ENCODE measurements at regions not wholly inside any gene's neighbourhood (a gene's known extent, or its start where the extent isn't known, plus 50 kb on each side); places are given as distances from the start of the nearest gene placed in this dataset.

DNA sequence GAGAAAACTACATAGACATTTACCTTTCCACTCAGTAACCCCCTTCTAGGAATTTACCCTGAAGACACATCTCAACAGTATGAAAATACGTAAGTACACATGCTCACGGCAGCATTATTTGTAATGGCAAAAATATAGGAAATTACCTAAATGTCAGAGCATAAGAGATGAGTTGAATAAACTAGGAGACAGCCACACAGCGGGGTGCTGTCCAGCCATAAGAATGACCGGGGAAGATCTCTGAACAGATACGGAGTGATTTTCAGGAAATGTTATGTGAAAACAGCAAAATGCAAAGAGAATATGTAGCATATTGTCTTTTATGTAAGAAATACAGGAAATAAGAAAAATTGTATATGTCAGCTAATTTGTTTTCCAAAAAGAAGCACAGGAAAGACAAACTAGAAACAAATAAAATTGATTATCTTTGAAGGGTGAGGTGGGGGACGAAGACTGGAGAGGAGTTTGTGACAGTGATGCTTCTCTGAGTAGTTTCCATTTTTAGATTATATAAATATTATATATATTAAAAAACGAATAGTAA is 195.4 kb downstream of the HAUS1 start:
- H3K4me1 Mint-ChIP-seq: no peaks in the 10 kb centered on the region
- no peak overlapping the region for H3K4me3 Mint-ChIP-seq
- DNase-seq (no peak), ATAC-seq (replicated peaks) (no peak)
- H3K27me3 Mint-ChIP-seq: peaks cover 15 to 30% of the 10 kb centered on the region in 2 donors
- H3K9me3 Mint-ChIP-seq: peaks cover 0 to 3% of the 10 kb centered on the region in 2 donors
- H3K27ac Mint-ChIP-seq: no peak overlapping the region
- H3K36me3 Mint-ChIP-seq: no peaks in the 10 kb centered on the region

DNA sequence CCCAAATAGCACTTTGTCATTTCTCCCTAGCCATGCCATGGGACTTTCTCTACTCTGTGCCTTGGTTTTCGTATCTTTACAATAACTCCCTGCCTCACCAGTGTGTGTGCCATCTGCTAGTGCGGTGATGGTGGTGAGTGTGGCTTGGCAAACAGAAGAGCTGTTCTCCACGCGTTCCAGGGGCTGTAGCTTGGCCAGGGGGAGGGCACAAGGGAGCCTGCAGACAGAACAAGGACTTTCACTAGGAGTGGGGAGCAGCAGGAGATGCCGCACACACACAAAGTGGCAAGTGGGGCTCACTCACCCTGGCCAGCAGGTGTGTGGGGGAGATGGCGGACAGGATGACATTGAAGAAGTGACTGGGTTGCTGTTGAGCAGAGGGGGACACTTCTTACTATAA is 196.9 kb downstream of the HAUS1 start:
- Mint-ChIP-seq H3K27ac (no peak overlapping the region), H3K4me1 (no peaks in the 10 kb centered on the region), H3K27me3 (peaks cover 15 to 30% of the 10 kb centered on the region in 2 donors), H3K4me3 (no peak overlapping the region), H3K9me3 (peaks cover 1 to 4% of the 10 kb centered on the region in 2 donors), H3K36me3 (no peaks in the 10 kb centered on the region)
- ATAC-seq (replicated peaks): no peak
- no peak for DNase-seq

DNA sequence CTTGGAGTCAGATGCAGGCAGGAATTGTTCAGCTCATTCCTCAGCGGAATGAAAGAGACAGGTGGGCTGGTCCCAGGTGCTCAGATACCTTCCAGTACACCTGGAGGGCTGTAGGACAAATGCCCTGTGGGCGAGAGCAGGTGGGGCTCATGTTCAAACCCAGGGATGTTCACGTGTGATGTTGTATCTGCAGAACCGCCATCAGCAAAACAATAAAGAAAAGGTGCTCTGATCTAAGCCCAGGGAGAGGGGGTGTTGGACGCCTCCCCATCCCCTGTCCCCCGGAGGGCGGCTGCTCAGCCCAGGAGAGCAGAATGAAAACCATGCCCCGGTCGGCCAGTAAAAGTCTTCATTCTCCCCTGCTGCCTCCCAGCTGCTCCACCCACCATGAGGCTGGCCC is 197.4 kb downstream of the HAUS1 start:
- Mint-ChIP-seq H3K9me3 (peaks cover 1 to 9% of the 10 kb centered on the region in 2 donors), H3K27me3 (peaks cover 15 to 33% of the 10 kb centered on the region in 2 donors), H3K4me1 (no peaks in the 10 kb centered on the region), H3K27ac (no peak overlapping the region), H3K36me3 (peaks cover 2 to 3% of the 10 kb centered on the region in 2 donors), H3K4me3 (no peak overlapping the region)
- ATAC-seq (replicated peaks): no peak
- DNase-seq: no peak

DNA sequence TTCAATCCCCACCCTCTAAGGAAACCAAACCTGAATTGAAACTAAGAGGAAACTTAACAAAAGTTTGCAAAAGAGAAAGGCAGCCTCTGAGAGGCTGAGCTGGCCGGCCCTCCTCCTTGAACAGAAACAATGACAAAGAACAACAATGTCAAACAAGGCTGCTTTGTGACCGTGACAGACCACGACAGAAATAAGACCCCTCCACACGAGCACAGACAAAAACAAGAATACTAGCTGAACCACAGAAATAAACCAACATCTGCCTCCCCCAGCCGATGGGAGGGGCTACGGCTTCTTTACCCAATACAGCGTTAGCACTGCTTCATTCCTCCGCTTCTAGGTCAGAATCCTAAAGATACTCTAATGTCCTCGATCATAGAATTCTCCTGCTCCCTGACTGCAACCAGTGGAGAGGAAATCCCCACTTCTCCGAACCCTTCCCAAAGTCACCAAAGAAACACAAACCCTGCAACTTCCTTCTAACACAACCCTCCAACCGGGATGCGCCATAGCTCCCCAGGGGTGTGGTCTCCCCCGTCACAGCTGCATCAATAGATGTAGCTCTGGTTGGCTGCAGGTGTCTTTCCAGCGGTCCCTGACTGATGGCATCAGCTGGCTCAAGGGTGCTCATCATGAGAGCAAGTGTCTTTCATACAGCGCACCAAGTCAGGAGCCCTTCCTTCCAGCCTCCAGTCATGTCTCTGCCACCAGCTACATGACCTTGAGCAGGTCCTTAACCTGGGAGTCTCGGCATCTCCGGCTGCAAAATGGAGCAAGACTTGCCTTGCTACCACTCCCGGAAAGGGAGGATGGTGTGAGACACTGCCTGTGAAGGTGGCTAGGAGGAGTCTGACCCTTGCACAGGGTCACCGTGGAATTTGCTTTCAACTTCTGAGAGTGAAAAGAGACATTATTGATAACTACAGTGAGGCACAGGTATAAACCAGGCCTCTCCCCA is 198.6 kb downstream of the HAUS1 start:
- Mint-ChIP-seq H3K27ac (peak overlapping the region; percentile 47), H3K9me3 (peaks cover 4 to 14% of the 10 kb centered on the region in 2 donors), H3K27me3 (peaks cover 15 to 33% of the 10 kb centered on the region in 2 donors), H3K4me1 (no peaks in the 10 kb centered on the region), H3K4me3 (no peak overlapping the region), H3K36me3 (peaks cover 2 to 3% of the 10 kb centered on the region in 2 donors)
- no peak for DNase-seq
- ATAC-seq (replicated peaks): no peak

DNA sequence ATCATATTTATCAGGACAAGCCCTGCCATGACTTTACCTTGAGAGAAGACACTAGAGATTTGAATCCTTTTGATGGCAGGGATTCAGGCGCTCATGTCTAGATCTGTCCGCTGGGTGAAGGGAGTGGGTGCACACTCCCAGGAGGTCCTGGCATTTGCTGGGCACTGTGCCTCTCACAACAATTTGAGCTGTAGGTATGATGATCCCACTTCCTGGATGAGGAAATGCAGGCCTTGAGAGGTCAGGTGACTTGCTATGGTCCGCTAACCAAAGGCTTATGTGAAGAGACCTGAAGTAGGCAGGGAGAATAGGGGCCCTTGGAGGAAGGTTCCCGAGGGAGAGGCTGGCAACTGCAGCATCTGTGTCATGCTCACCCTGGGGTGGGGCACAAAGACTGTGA is 206.1 kb downstream of the HAUS1 start:
- H3K36me3 Mint-ChIP-seq: peaks cover 2 to 3% of the 10 kb centered on the region in 2 donors
- no peaks in the 10 kb centered on the region for H3K4me1 Mint-ChIP-seq
- H3K27ac Mint-ChIP-seq: no peak overlapping the region
- peaks cover 4 to 11% of the 10 kb centered on the region in 2 donors for H3K9me3 Mint-ChIP-seq
- no peak overlapping the region for H3K4me3 Mint-ChIP-seq
- H3K27me3 Mint-ChIP-seq: peaks cover 0 to 8% of the 10 kb centered on the region in 2 donors
- ATAC-seq (replicated peaks): no peak
- DNase-seq: no peak

DNA sequence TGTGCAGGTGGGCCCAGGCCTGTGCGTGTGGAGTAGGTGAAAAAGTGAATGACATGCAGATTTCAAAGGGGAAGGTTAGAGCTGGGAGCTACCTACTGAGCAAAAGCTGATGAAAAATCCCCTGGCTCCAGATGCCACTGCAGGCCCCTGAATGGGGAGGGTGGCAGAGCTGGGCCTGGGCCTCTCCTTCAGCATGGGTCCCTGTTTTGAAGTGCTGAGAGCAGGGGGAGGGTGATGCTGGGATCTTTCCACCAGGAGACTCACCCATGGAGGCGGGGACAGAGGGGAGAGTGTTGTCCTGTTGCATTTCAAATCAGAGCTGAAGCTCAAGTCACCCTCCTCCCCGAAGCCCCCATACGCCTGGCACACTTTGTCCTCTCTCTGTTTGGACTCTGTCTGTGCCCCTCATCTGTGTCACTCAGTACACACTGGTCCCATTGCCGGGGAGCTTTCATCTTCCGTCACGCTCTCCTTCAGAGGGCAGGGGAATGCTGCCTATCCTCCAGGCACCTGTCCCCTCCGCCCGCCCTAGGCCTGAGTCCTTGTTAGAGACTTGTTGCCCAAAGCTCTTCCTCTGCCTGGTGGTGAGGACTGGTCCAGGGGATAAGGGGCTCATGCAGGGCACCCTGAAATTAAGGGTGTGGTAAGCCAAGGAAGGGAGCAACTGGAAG is 206.6 kb downstream of the HAUS1 start:
- H3K27ac Mint-ChIP-seq: no peak overlapping the region
- no peak for DNase-seq
- H3K4me3 Mint-ChIP-seq: no peak overlapping the region
- peaks cover 0 to 8% of the 10 kb centered on the region in 2 donors for H3K27me3 Mint-ChIP-seq
- H3K36me3 Mint-ChIP-seq: peaks cover 2 to 3% of the 10 kb centered on the region in 2 donors
- no peaks in the 10 kb centered on the region for H3K4me1 Mint-ChIP-seq
- ATAC-seq (replicated peaks): no peak
- H3K9me3 Mint-ChIP-seq: peaks cover 4 to 11% of the 10 kb centered on the region in 2 donors

DNA sequence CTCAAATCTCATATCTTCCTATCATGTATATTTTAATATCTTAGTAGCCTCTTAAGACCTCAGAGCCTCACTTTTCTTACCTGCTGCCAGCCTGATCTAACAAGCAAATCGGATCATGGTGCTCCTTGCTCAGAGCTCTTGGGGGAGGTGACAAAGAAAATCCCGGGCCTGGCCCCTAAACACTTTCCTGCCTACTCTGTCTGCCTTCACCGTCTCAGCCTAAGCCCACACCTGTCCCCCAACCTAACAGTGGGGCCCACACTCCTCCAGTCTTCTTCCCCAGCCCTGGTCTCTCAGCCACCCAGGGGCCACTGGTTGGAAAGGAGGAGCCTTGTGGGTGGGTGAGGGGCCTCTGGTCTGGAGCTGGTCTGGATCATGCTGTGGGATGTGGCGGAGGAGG is 207.3 kb downstream of the HAUS1 start:
- DNase-seq (no peak), ATAC-seq (replicated peaks) (no peak)
- Mint-ChIP-seq H3K4me3 (no peak overlapping the region), H3K27me3 (peaks cover 0 to 5% of the 10 kb centered on the region in 2 donors), H3K9me3 (peaks cover 3 to 5% of the 10 kb centered on the region in 2 donors), H3K27ac (no peak overlapping the region), H3K36me3 (no peaks in the 10 kb centered on the region), H3K4me1 (no peaks in the 10 kb centered on the region)

DNA sequence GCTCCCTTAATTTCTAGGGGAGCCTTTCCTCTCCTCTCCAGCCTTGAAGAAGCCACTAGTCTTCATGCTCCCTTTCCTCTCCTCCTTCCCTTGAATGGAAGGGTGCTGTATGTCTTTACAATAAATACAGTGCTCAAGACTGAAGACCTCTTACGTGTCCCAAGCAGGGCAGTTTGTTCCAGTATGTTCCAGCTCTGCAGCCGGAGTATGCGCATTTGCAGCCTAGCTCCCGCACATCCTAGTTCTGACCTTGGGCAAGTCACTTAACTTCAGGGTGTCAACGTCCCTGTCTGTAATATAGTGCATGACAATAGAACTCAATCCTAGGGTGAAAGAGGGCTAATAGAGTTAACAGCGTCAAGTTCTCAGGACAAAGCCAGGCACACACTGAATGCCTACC is 208.0 kb downstream of the HAUS1 start:
- ATAC-seq (replicated peaks) (no peak), DNase-seq (no peak)
- H3K27ac Mint-ChIP-seq: no peak overlapping the region
- H3K9me3 Mint-ChIP-seq: peaks cover 3 to 5% of the 10 kb centered on the region in 2 donors
- no peak overlapping the region for H3K4me3 Mint-ChIP-seq
- no peaks in the 10 kb centered on the region for H3K4me1 Mint-ChIP-seq
- no peaks in the 10 kb centered on the region for H3K36me3 Mint-ChIP-seq
- H3K27me3 Mint-ChIP-seq: peaks cover 0 to 4% of the 10 kb centered on the region in 2 donors

DNA sequence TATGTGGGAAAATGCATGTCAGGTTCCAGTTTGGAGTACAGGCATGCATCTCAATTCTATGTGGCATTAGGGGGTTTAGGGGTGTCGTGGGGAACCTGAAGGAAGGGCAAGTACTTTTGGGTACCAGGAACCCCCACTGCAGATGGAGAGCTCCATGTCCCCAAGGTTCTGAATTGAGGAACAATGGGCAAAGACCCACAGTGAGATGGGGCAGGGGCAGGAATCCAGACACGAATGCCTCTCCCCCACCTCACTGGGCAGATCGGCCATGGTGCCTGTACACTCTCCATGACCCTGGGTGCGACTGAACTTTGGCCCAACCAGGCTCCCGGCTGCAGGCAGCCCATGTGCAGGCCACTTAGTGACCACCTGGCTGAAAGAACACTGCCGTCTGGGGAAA is 209.3 kb downstream of the HAUS1 start:
- Mint-ChIP-seq H3K4me1 (no peaks in the 10 kb centered on the region), H3K27me3 (peaks cover 0 to 1% of the 10 kb centered on the region in 2 donors), H3K4me3 (no peak overlapping the region), H3K36me3 (no peaks in the 10 kb centered on the region), H3K27ac (no peak overlapping the region), H3K9me3 (no peaks in the 10 kb centered on the region)
- ATAC-seq (replicated peaks) (no peak), DNase-seq (no peak)

DNA sequence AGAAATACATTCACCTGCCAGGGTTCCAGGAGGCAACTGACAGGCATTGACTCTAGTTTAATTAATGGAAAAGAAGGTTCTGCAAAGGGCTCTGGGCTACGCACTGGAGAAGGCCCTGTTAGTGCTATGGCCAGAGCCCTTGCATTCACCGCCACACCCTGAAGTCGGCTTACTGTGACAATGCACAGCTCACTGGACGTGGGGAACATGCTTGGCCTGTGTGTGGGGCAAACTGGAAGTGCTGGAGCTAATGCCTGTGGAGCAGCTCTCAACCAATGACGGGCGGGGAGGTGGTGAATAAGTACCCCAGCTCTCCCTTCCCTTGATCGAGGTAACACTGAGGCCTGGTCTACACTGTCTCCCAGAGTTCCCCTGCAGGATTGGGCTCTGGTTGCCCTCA is 209.8 kb downstream of the HAUS1 start:
- Mint-ChIP-seq H3K27ac (no peak overlapping the region), H3K4me1 (no peaks in the 10 kb centered on the region), H3K36me3 (no peaks in the 10 kb centered on the region), H3K27me3 (no peaks in the 10 kb centered on the region), H3K9me3 (no peaks in the 10 kb centered on the region), H3K4me3 (no peak overlapping the region)
- DNase-seq (no peak), ATAC-seq (replicated peaks) (no peak)

DNA sequence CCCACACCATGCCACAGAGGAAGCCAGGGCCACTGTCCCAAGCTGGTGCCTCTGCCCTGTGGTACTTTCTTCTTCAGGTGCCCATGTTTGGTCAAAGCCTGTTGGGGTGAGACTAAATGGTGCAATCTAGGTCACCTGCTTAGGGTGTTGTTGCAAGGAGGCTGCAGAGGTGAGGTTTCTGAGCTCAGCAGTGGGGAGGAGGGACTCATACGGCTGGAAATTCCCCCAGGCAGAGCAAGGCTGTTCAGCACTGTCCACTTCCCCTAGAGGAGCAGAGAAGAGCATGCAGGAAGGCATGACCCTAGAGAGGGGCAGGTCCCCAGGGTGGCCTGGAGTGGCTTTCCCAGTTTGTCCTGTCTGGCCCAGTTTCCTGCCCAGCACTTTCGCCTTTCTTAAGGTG is 211.0 kb downstream of the HAUS1 start:
- no peak overlapping the region for H3K27ac Mint-ChIP-seq
- DNase-seq (no peak), ATAC-seq (replicated peaks) (peak; percentile 60 to 64)
- H3K36me3 Mint-ChIP-seq: no peaks in the 10 kb centered on the region
- H3K4me1 Mint-ChIP-seq: no peaks in the 10 kb centered on the region
- H3K4me3 Mint-ChIP-seq: no peak overlapping the region
- H3K27me3 Mint-ChIP-seq: no peaks in the 10 kb centered on the region
- no peaks in the 10 kb centered on the region for H3K9me3 Mint-ChIP-seq

DNA sequence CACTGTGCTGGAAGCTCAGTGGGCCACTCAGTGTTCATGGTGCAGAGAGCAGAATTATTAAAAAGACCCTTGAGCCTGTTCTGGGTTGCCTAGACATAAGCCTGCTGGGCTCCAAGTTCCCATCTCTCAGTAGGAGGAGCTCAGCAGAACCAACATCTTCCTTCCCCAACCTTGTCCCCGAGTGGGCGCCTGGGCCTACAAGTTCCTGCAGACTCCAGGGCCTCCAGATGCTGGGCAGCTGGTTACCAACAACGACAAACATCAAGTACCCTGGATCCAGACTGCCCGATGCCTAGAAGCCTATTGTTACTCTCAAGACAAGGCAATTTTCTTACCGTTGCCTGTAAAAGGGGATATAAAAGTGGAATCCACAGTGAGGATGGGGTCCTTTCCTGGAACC is 214.2 kb downstream of the HAUS1 start:
- ATAC-seq (replicated peaks): no peak
- no peak overlapping the region for H3K27ac Mint-ChIP-seq

DNA sequence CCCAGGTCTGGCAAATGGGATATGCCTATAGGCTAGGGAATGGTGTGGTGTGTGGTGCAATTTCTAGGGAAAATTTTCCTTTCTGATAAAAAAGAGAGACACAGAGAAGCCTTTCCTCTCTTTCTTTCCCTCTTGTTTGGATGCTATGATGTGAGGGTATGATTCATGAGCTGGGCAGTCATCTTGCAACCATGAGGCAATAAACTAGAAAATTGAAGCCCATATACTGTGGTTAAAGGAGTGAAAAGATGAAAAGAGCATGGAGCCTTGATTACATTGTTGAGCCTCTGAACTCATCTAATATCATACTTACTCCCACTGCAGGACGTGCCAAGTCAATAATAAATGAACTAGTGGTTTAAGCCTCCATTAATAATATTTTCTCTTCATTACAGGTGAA is 215.6 kb downstream of the HAUS1 start:
- ATAC-seq (replicated peaks) (no peak), DNase-seq (no peak)
- Mint-ChIP-seq H3K36me3 (no peaks in the 10 kb centered on the region), H3K9me3 (no peaks in the 10 kb centered on the region), H3K4me3 (no peak overlapping the region), H3K4me1 (peaks cover 12 to 19% of the 10 kb centered on the region in 2 donors), H3K27me3 (no peaks in the 10 kb centered on the region), H3K27ac (no peak overlapping the region)

More for the DNA sequence above, 214.2 kb downstream of the HAUS1 start:
- no peaks in the 10 kb centered on the region for H3K27me3 Mint-ChIP-seq
- H3K36me3 Mint-ChIP-seq: no peaks in the 10 kb centered on the region
- H3K4me1 Mint-ChIP-seq: peaks cover 4 to 11% of the 10 kb centered on the region in 2 donors
- no peak overlapping the region for H3K4me3 Mint-ChIP-seq
- no peaks in the 10 kb centered on the region for H3K9me3 Mint-ChIP-seq
- no peak for DNase-seq

DNA sequence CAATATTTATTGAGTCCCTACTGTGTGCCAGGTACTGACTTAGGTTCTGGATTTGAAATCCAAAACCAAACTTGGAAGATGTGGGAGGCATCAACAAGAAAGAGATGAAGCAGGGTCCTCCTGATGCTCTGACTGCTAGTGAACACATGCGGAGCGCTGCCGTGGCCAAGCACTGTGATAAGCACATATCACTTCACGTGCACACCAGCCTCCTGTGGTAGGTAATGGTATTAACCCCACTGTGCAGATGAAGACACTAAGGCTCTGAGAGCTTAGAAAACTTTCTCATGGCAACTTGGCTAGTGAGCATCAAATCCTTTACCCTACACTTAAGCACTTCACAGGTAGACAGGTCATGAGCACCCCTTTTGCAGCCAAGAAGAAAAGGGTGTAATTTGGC is 216.1 kb downstream of the HAUS1 start:
- DNase-seq (no peak), ATAC-seq (replicated peaks) (no peak)
- no peak overlapping the region for H3K4me3 Mint-ChIP-seq
- H3K4me1 Mint-ChIP-seq: peaks cover 13 to 20% of the 10 kb centered on the region in 2 donors
- no peaks in the 10 kb centered on the region for H3K27me3 Mint-ChIP-seq
- H3K36me3 Mint-ChIP-seq: no peaks in the 10 kb centered on the region
- no peak overlapping the region for H3K27ac Mint-ChIP-seq
- no peaks in the 10 kb centered on the region for H3K9me3 Mint-ChIP-seq
